Mesenchymal stem cell (in vitro differentiated cells and primary cell): ENCODE measurements at regions not wholly inside any gene's neighbourhood (a gene's known extent, or its start where the extent isn't known, plus 50 kb on each side); places are given as distances from the start of the nearest gene placed in this dataset.

Source experiments
- DNase-seq: peaks from one replicate; pipeline ENCODE4 v3.0.0-alpha.2; 2013
- H2AFZ ChIP-seq: one replicate; pipeline ENCODE4 v1.6.1; 2013; ENCODE audit warnings: low read depth, mild to moderate bottlenecking, control low read depth, inconsistent platforms, low read length, moderate library complexity
- H2AK5ac ChIP-seq: 2 replicates; pipeline ENCODE4 v1.6.1; 2013; ENCODE audit warnings: low read length, moderate library complexity, mild to moderate bottlenecking, inconsistent platforms; ENCODE audit not compliant: severe bottlenecking
- H2BK120ac ChIP-seq: one replicate; pipeline ENCODE4 v1.6.1; 2013; ENCODE audit warnings: low read depth, mild to moderate bottlenecking, inconsistent platforms, low read length, moderate library complexity
- H2BK12ac ChIP-seq, 2 experiments: one replicate each; pipeline ENCODE4 v1.6.1; 2013; ENCODE audit warnings: inconsistent platforms in 2 of 2, low read length in 2 of 2, mild to moderate bottlenecking in 2 of 2, moderate library complexity in 2 of 2, control low read depth in 1 of 2
- H2BK15ac ChIP-seq: one replicate; pipeline ENCODE4 v1.6.1; 2013; ENCODE audit warnings: mild to moderate bottlenecking, low read depth, inconsistent platforms; ENCODE audit not compliant: poor library complexity, severe bottlenecking
- H2BK5ac ChIP-seq: 2 replicates; pipeline ENCODE4 v1.6.1; 2013; ENCODE audit warnings: low read depth, mild to moderate bottlenecking, low read length, control low read depth, inconsistent platforms; ENCODE audit not compliant: poor library complexity, severe bottlenecking
- H3K14ac ChIP-seq, 2 experiments: one replicate each; pipeline ENCODE4 v1.6.1; 2013; ENCODE audit warnings: inconsistent platforms in 2 of 2, low read length in 2 of 2, control low read depth in 1 of 2, mild to moderate bottlenecking in 1 of 2, moderate library complexity in 1 of 2
- H3K18ac ChIP-seq, 2 experiments: one replicate each; pipeline ENCODE4 v1.6.1; 2013; ENCODE audit warnings: inconsistent platforms in 2 of 2, low read length in 2 of 2, control low read depth in 1 of 2, low read depth in 1 of 2, mild to moderate bottlenecking in 1 of 2
- H3K23ac ChIP-seq, 2 experiments: one replicate each; pipeline ENCODE4 v1.6.1; 2013; ENCODE audit warnings: inconsistent platforms in 2 of 2, low read length in 2 of 2, mild to moderate bottlenecking in 2 of 2, moderate library complexity in 2 of 2, control low read depth in 1 of 2
- H3K27ac ChIP-seq: 2 replicates; pipeline ENCODE4 v1.5.1; 2013; ENCODE audit warnings: mild to moderate bottlenecking, moderate library complexity, low read length, control low read depth, inconsistent platforms; ENCODE audit not compliant: poor library complexity, severe bottlenecking
- H3K27me3 ChIP-seq, 2 experiments: 2 replicates each; pipeline versions ENCODE4 v1.6.1 to v1.7.0; 2013; ENCODE audit warnings: low read length in 2 of 2, mild to moderate bottlenecking in 2 of 2, moderate library complexity in 2 of 2, control low read depth in 1 of 2, inconsistent platforms in 1 of 2; ENCODE audit not compliant: control insufficient read depth in 1 of 2, insufficient read depth in 1 of 2
- H3K36me3 ChIP-seq, 2 experiments: 2 replicates each; pipeline versions ENCODE4 v1.6.1 to v1.7.0; 2013; ENCODE audit warnings: low read length in 2 of 2, control low read depth in 1 of 2, inconsistent platforms in 1 of 2, low read depth in 1 of 2, mild to moderate bottlenecking in 1 of 2; ENCODE audit not compliant: insufficient read depth in 2 of 2, control insufficient read depth in 1 of 2
- H3K4ac ChIP-seq, 2 experiments: one replicate each; pipeline ENCODE4 v1.6.1; 2013; ENCODE audit warnings: inconsistent platforms in 2 of 2, low read length in 2 of 2, mild to moderate bottlenecking in 2 of 2, moderate library complexity in 2 of 2, control low read depth in 1 of 2, low read depth in 1 of 2
- H3K4me1 ChIP-seq: 2 replicates; pipeline ENCODE4 v1.6.1; 2013; ENCODE audit warnings: low read depth, low read length, control low read depth; ENCODE audit not compliant: control insufficient read depth, insufficient read depth
- H3K4me2 ChIP-seq: 2 replicates; pipeline ENCODE4 v1.6.1; 2013; ENCODE audit warnings: low read length, mild to moderate bottlenecking, inconsistent platforms; ENCODE audit not compliant: poor library complexity, severe bottlenecking
- H3K4me3 ChIP-seq, 2 experiments: 2 replicates each; pipeline versions ENCODE4 v1.5.1 to v1.7.0; 2013; ENCODE audit warnings: low read length in 2 of 2, mild to moderate bottlenecking in 2 of 2, control low read depth in 1 of 2, low read depth in 1 of 2; ENCODE audit not compliant: insufficient read depth in 1 of 2
- H3K79me1 ChIP-seq: replicated peaks from 2 replicates; pipeline ENCODE4 v1.6.1; 2013; ENCODE audit warnings: mild to moderate bottlenecking, control low read depth, low read length, inconsistent platforms; ENCODE audit not compliant: poor library complexity, severe bottlenecking
- H3K9ac ChIP-seq: 2 replicates; pipeline ENCODE4 v1.7.0; 2013; ENCODE audit warnings: mild to moderate bottlenecking, low read length, moderate library complexity
- H3K9me3 ChIP-seq: 2 replicates; pipeline ENCODE4 v1.7.0; 2013; ENCODE audit warnings: mild to moderate bottlenecking, low read length; ENCODE audit not compliant: control insufficient read depth
- H4K8ac ChIP-seq: one replicate; pipeline ENCODE4 v1.6.1; 2013; ENCODE audit warnings: inconsistent platforms, mild to moderate bottlenecking, low read length, moderate library complexity
- H4K91ac ChIP-seq: one replicate; pipeline ENCODE4 v1.6.1; 2013; ENCODE audit warnings: mild to moderate bottlenecking, low read length, inconsistent platforms
- WGBS: methylation state at CpG from one replicate; pipeline ENCODE4 v1.1.7; 2013; ENCODE audit warnings: mixed read lengths; 5-methylcytosine and 5-hydroxymethylcytosine counted together

- no peaks in the 10 kb centered on the region for H3K36me3 ChIP-seq
- H3K14ac ChIP-seq: no peak overlapping the region
- no peak overlapping the region for H2AFZ ChIP-seq
- H3K9me3 ChIP-seq: no peaks in the 10 kb centered on the region
- no peak overlapping the region for H3K23ac ChIP-seq
- no peaks in the 10 kb centered on the region for H3K79me1 ChIP-seq
- no peak overlapping the region for H3K4ac ChIP-seq
- no peak overlapping the region for H3K9ac ChIP-seq
- no peak for DNase-seq
- H2BK15ac ChIP-seq: no peak overlapping the region
- H2BK120ac ChIP-seq: no peak overlapping the region
- H2BK5ac ChIP-seq: no peak overlapping the region
- H4K8ac ChIP-seq: no peak overlapping the region
- H3K4me3 ChIP-seq: no peak overlapping the region
- H3K4me2 ChIP-seq: no peak overlapping the region
- H4K91ac ChIP-seq: no peak overlapping the region
- no peak overlapping the region for H2AK5ac ChIP-seq
- H3K27me3 ChIP-seq: no peaks in the 10 kb centered on the region
- H3K4me1 ChIP-seq: no peaks in the 10 kb centered on the region
- WGBS: no CpG with 5 or more reads among the region's 1 CpG
- H3K27ac ChIP-seq: no peak overlapping the region
- no peak overlapping the region for H2BK12ac ChIP-seq
- no peak overlapping the region for H3K18ac ChIP-seq
These were observed 53.4 kb upstream of the NAV3 start for GRCh38 chr12:77777274-77777673.

- no peak overlapping the region for H3K4me3 ChIP-seq
- DNase-seq: no peak
- 85% methylated on average over 4 of the region's 5 CpGs for WGBS
- no peak overlapping the region for H2AFZ ChIP-seq
- no peaks in the 10 kb centered on the region for H3K79me1 ChIP-seq
- no peak overlapping the region for H3K4ac ChIP-seq
- no peak overlapping the region for H4K91ac ChIP-seq
- H3K18ac ChIP-seq: no peak overlapping the region
- no peak overlapping the region for H4K8ac ChIP-seq
- H3K4me2 ChIP-seq: no peak overlapping the region
- H3K27me3 ChIP-seq: no peaks in the 10 kb centered on the region
- H2BK5ac ChIP-seq: no peak overlapping the region
- no peak overlapping the region for H2BK15ac ChIP-seq
- H3K36me3 ChIP-seq: no peaks in the 10 kb centered on the region
- H2BK120ac ChIP-seq: no peak overlapping the region
- H2AK5ac ChIP-seq: no peak overlapping the region
- no peaks in the 10 kb centered on the region for H3K4me1 ChIP-seq
- no peak overlapping the region for H3K23ac ChIP-seq
- no peak overlapping the region for H2BK12ac ChIP-seq
- H3K9ac ChIP-seq: no peak overlapping the region
- no peak overlapping the region for H3K27ac ChIP-seq
- no peaks in the 10 kb centered on the region for H3K9me3 ChIP-seq
- H3K14ac ChIP-seq: no peak overlapping the region
These were observed 55.9 kb upstream of the NAV3 start for GRCh38 chr12:77774761-77775160.

- no peak overlapping the region for H2BK12ac ChIP-seq
- no peak overlapping the region for H4K91ac ChIP-seq
- no peak overlapping the region for H2BK15ac ChIP-seq
- no peaks in the 10 kb centered on the region for H3K27me3 ChIP-seq
- H3K36me3 ChIP-seq: no peaks in the 10 kb centered on the region
- H3K23ac ChIP-seq: no peak overlapping the region
- no peak overlapping the region for H3K4me3 ChIP-seq
- H4K8ac ChIP-seq: no peak overlapping the region
- H3K4me2 ChIP-seq: no peak overlapping the region
- H2BK5ac ChIP-seq: no peak overlapping the region
- no peak overlapping the region for H3K4ac ChIP-seq
- H3K27ac ChIP-seq: no peak overlapping the region
- peaks cover 10% of the 10 kb centered on the region for H3K9me3 ChIP-seq
- DNase-seq: no peak
- H2BK120ac ChIP-seq: no peak overlapping the region
- no peak overlapping the region for H2AK5ac ChIP-seq
- H3K9ac ChIP-seq: no peak overlapping the region
- 94% methylated on average over 4 of the region's 6 CpGs for WGBS
- no peaks in the 10 kb centered on the region for H3K79me1 ChIP-seq
- no peak overlapping the region for H3K18ac ChIP-seq
- H3K4me1 ChIP-seq: no peaks in the 10 kb centered on the region
- H2AFZ ChIP-seq: no peak overlapping the region
- H3K14ac ChIP-seq: no peak overlapping the region
These were observed 57.9 kb upstream of the NAV3 start for GRCh38 chr12:77772676-77773298.

- Histone ChIP-seq H4K8ac (no peak overlapping the region), H3K4me1 (no peaks in the 10 kb centered on the region), H3K4me3 (no peak overlapping the region), H3K79me1 (no peaks in the 10 kb centered on the region), H3K9me3 (peaks cover 12% of the 10 kb centered on the region), H3K36me3 (no peaks in the 10 kb centered on the region), H3K27me3 (no peaks in the 10 kb centered on the region), H3K23ac (no peak overlapping the region), H2BK15ac (peak overlapping the region; percentile 89), H2BK5ac (no peak overlapping the region), H3K27ac (no peak overlapping the region), H3K9ac (no peak overlapping the region), H2AFZ (no peak overlapping the region), H3K4me2 (no peak overlapping the region), H3K14ac (peak overlapping the region in 1 of 2 experiments; percentile 90), H4K91ac (no peak overlapping the region), H3K18ac (peak overlapping the region in 1 of 2 experiments; percentile 30), H2AK5ac (no peak overlapping the region), H2BK120ac (no peak overlapping the region), H2BK12ac (no peak overlapping the region), H3K4ac (peak overlapping the region in 1 of 2 experiments; percentile 24)
- WGBS: 56% methylated on average over 1 of the region's 1 CpG
- DNase-seq: no peak
These were observed 62.1 kb upstream of the NAV3 start for GRCh38 chr12:77768558-77768957.
